Pancreas (tissue), 10 donors: ENCODE measurements at regions not wholly inside any gene's neighbourhood (a gene's known extent, or its start where the extent isn't known, plus 50 kb on each side); places are given as distances from the start of the nearest gene placed in this dataset.
A peak's percentile ranks its signal among the peaks of the same experiment; 100 is the strongest.

Source experiments
- ATAC-seq, 4 donors: fragments of 200-7000 bp; cut with Tn5 transposase; one replicate each; pipeline versions ENCODE4 v1.8.0 to v1.9.1; 2020; ENCODE audit warnings: mild to moderate bottlenecking in 4 of 4, moderate library complexity in 4 of 4
- DNase-seq, 6 donors: peaks; one replicate each; pipeline ENCODE4 v3.0.0-alpha.2; 2020
- FAIRE-seq: peaks from 2 replicates; lab custom pipeline; 2012; peaks lifted over from hg19 to GRCh38; lab: Jason Lieb, UNC
- H3K27ac ChIP-seq, 4 donors: fragments of 200-600 bp; sonication (generic); 1 replicate in 3 of 4; 2 replicates in 1 of 4; pipeline versions ENCODE4 v1.5.0 to v1.8.0; 2020
- H3K27me3 ChIP-seq, 4 donors: fragments of 200-600 bp; one replicate each; pipeline ENCODE4 v1.8.0; 2021
- H3K36me3 ChIP-seq, 3 donors: fragments of 200-600 bp; sonication (generic) in 1 of 3; one replicate each; pipeline versions ENCODE4 v1.5.0 to v1.8.0; 2020 to 2021
- H3K4me1 ChIP-seq, 3 donors: fragments of 200-600 bp; one replicate each; pipeline ENCODE4 v1.8.0; 2021
- H3K4me3 ChIP-seq, 4 donors: fragments of 200-600 bp; sonication (generic) in 2 of 4; one replicate each; pipeline versions ENCODE4 v1.5.0 to v1.8.0; 2020 to 2021
- H3K9me3 ChIP-seq, 4 donors: fragments of 200-600 bp; one replicate each; pipeline ENCODE4 v1.8.0; 2021
- CTCF ChIP-seq, 4 donors: fragments of 200-600 bp; sonication (generic) in 3 of 4; IDR thresholded peaks; one replicate each; pipeline versions ENCODE4 v1.5.0 to v1.8.0; 2021; ENCODE audit warnings: antibody characterized with exemption in 4 of 4
- WGBS, 2 donors: extraction: QIAGEN DNeasy Blood & Tissue Kit; methylation state at CpG; one replicate each; pipeline ENCODE4 v1.1.7; 2013; 5-methylcytosine and 5-hydroxymethylcytosine counted together
- intact Hi-C, 3 donors: fragments of 100-400 bp; cut with DNase I; formaldehyde crosslinking; loops; one replicate each; pipeline versions ENCODE4 v1.11.1 to v1.14.2; 2022
- donor health status: healthy with polysubstance abuse.
- donor health status: DM: no; HTN: no; CAD: no; lungs with moderate emphysema.
- donor health status: DM: no; HTN: no; CAD: no.
- donor health status: control.
- donor health status: control.
- donor health status: Bipolar disorder and iron deficiency.
- donor health status: DM: yes; HTN: yes; CAD: no.
- donor health status: DM: no; HTN: no; CAD: no.
- donor health status: DM: no; HTN: no; CAD: no.
- donor health status: DM: yes; HTN: yes; CAD: no.

- ATAC-seq (no peak), DNase-seq (no peak), FAIRE-seq (no peak)
- 53 to 62% methylated on average over 3 of the region's 3 CpGs for WGBS, 2 donors
- H3K27ac ChIP-seq, result no peak overlapping the region
- no peak overlapping the region for H3K4me3 ChIP-seq
- no peaks in the 10 kb centered on the region for H3K4me1 ChIP-seq
- TF ChIP-seq CTCF (IDR thresholded peaks at IDR 0.05), result no peak
- intact Hi-C loops, result no loop called here
- H3K36me3 ChIP-seq, result no peaks in the 10 kb centered on the region
- H3K27me3 ChIP-seq, result no peaks in the 10 kb centered on the region
- H3K9me3 ChIP-seq, result no peaks in the 10 kb centered on the region
Observed at GRCh38 chr3:5687230-5687629, 499.7 kb downstream of the EDEM1 start.

- intact Hi-C loops, result no loop called here
Observed at GRCh38 chr3:5690490-5690889, 503.0 kb downstream of the EDEM1 start.

GRCh38 chr3:5690904-5691532 is 503.5 kb downstream of the EDEM1 start:
- no peak overlapping the region for H3K27ac ChIP-seq
- FAIRE-seq (no peak), ATAC-seq (no peak), DNase-seq (no peak)
- 67 to 70% methylated on average over 3 of the region's 3 CpGs for WGBS, 2 donors
- H3K36me3 ChIP-seq, result no peaks in the 10 kb centered on the region
- H3K27me3 ChIP-seq, result no peaks in the 10 kb centered on the region
- no peak for TF ChIP-seq CTCF (IDR thresholded peaks at IDR 0.05)
- H3K4me1 ChIP-seq, result no peaks in the 10 kb centered on the region
- no peaks in the 10 kb centered on the region for H3K9me3 ChIP-seq
- intact Hi-C loops, result no loop called here
- no peak overlapping the region for H3K4me3 ChIP-seq

More at GRCh38 chr3:5690490-5690889, 503.0 kb downstream of the EDEM1 start:
- Histone ChIP-seq H3K27me3 (no peaks in the 10 kb centered on the region), H3K4me1 (no peaks in the 10 kb centered on the region), H3K9me3 (no peaks in the 10 kb centered on the region), H3K27ac (no peak overlapping the region), H3K4me3 (no peak overlapping the region), H3K36me3 (no peaks in the 10 kb centered on the region)
- FAIRE-seq (no peak), DNase-seq (no peak), ATAC-seq (no peak)
- no peak for TF ChIP-seq CTCF (IDR thresholded peaks at IDR 0.05)

- H3K4me3 ChIP-seq, result no peak overlapping the region
- DNase-seq (peak in 1 of 6 donors; percentile 19), ATAC-seq (no peak), FAIRE-seq (no peak)
- H3K27ac ChIP-seq, result no peak overlapping the region
- H3K27me3 ChIP-seq, result no peaks in the 10 kb centered on the region
- no peaks in the 10 kb centered on the region for H3K36me3 ChIP-seq
- WGBS, 2 donors, result 51 to 61% methylated on average over 7 of the region's 7 CpGs
- no peaks in the 10 kb centered on the region for H3K9me3 ChIP-seq
- H3K4me1 ChIP-seq, result no peaks in the 10 kb centered on the region
- no peak for TF ChIP-seq CTCF (IDR thresholded peaks at IDR 0.05)
- intact Hi-C loops, result no loop called here
Observed at GRCh38 chr3:5692446-5692845, 504.9 kb downstream of the EDEM1 start.

GRCh38 chr3:5694266-5694665 is 506.8 kb downstream of the EDEM1 start:
- H3K4me1 ChIP-seq, result no peaks in the 10 kb centered on the region
- no peaks in the 10 kb centered on the region for H3K36me3 ChIP-seq
- FAIRE-seq (no peak), DNase-seq (no peak), ATAC-seq (no peak)
- intact Hi-C loops, result no loop called here
- TF ChIP-seq CTCF (IDR thresholded peaks at IDR 0.05), result no peak
- H3K9me3 ChIP-seq, result no peaks in the 10 kb centered on the region
- H3K4me3 ChIP-seq, result no peak overlapping the region
- no peak overlapping the region for H3K27ac ChIP-seq
- 62 to 76% methylated on average over 1 of the region's 1 CpG for WGBS, 2 donors
- H3K27me3 ChIP-seq, result no peaks in the 10 kb centered on the region
